GM23338 (cell line): ENCODE measurements at regions not wholly inside any gene's neighbourhood (a gene's known extent, or its start where the extent isn't known, plus 50 kb on each side); places are given as distances from the start of the nearest gene placed in this dataset.

Source experiments
- ATAC-seq: fragments of 200-7000 bp; cut with Tn5 transposase; 3 replicates; pipeline ENCODE4 v1.9.1; 2020
- DNase-seq: peaks from one replicate; pipeline ENCODE4 v3.0.0-alpha.2; 2015; ENCODE audit warnings: low spot score
- H2AFZ ChIP-seq: fragments of 200-600 bp; sonication (generic); 2 replicates; pipeline ENCODE4 v1.8.0; 2016; ENCODE audit warnings: antibody characterized with exemption, mild to moderate bottlenecking, moderate library complexity
- H3F3A ChIP-seq: fragments of 200-600 bp; sonication (generic); replicated peaks from 2 replicates; pipeline ENCODE4 v1.8.0; 2017; ENCODE audit warnings: antibody characterized with exemption, mixed run types, low read depth
- H3K27ac ChIP-seq: fragments of 200-600 bp; sonication (generic); 2 replicates; pipeline ENCODE4 v1.6.1; 2016; ENCODE audit warnings: low read depth
- H3K27me3 ChIP-seq: fragments of 200-600 bp; sonication (generic); 2 replicates; pipeline ENCODE4 v1.8.0; 2016; ENCODE audit warnings: mild to moderate bottlenecking, mixed run types, moderate library complexity; ENCODE audit not compliant: insufficient read depth
- H3K36me3 ChIP-seq: fragments of 200-600 bp; sonication (generic); 2 replicates; pipeline ENCODE4 v1.8.0; 2016; ENCODE audit warnings: mild to moderate bottlenecking; ENCODE audit not compliant: insufficient read depth
- H3K4me1 ChIP-seq: fragments of 200-600 bp; sonication (generic); 2 replicates; pipeline ENCODE4 v1.8.0; 2016; ENCODE audit warnings: mild to moderate bottlenecking, moderate library complexity; ENCODE audit not compliant: insufficient read depth
- H3K4me2 ChIP-seq: fragments of 200-600 bp; sonication (generic); 2 replicates; pipeline ENCODE4 v1.7.1; 2017; ENCODE audit warnings: mixed run types
- H3K4me3 ChIP-seq: fragments of 200-600 bp; sonication (generic); 2 replicates; pipeline ENCODE4 v1.6.1; 2016; ENCODE audit warnings: mixed run types
- H3K79me2 ChIP-seq: fragments of 200-600 bp; sonication (generic); replicated peaks from 2 replicates; pipeline ENCODE4 v1.8.0; 2017; ENCODE audit warnings: mild to moderate bottlenecking; ENCODE audit not compliant: insufficient read depth
- H3K9me2 ChIP-seq: fragments of 200-600 bp; sonication (generic); 2 replicates; pipeline ENCODE4 v1.8.0; 2017; ENCODE audit not compliant: insufficient read depth
- H4K20me1 ChIP-seq: fragments of 200-600 bp; sonication (generic); replicated peaks from 2 replicates; pipeline ENCODE4 v1.8.0; 2017; ENCODE audit warnings: mild to moderate bottlenecking; ENCODE audit not compliant: insufficient read depth
- H3K27ac Mint-ChIP-seq: 2 replicates; pipeline ENCODE4 v1.8.0; 2020; ENCODE audit warnings: inconsistent platforms, mild to moderate bottlenecking, moderate library complexity, mixed read lengths
- H3K27me3 Mint-ChIP-seq: 3 replicates; pipeline ENCODE4 v1.8.0; 2022; ENCODE audit warnings: low read depth, mild to moderate bottlenecking, moderate library complexity, mixed read lengths, inconsistent platforms; ENCODE audit not compliant: insufficient read depth, poor library complexity
- H3K36me3 Mint-ChIP-seq: 3 replicates; pipeline ENCODE4 v1.8.0; 2021; ENCODE audit warnings: low read depth, mild to moderate bottlenecking, inconsistent platforms, moderate library complexity, mixed read lengths
- H3K4me1 Mint-ChIP-seq: 3 replicates; pipeline ENCODE4 v1.8.0; 2020; ENCODE audit warnings: mild to moderate bottlenecking, inconsistent platforms, mixed read lengths
- H3K4me3 Mint-ChIP-seq: 3 replicates; pipeline ENCODE4 v1.8.0; 2021; ENCODE audit warnings: moderate library complexity, mild to moderate bottlenecking, inconsistent platforms, mixed read lengths
- H3K9me3 Mint-ChIP-seq: 3 replicates; pipeline ENCODE4 v1.8.0; 2020; ENCODE audit warnings: moderate library complexity, mild to moderate bottlenecking, inconsistent platforms, mixed read lengths
- CTCF ChIP-seq, 2 experiments: fragments of 200-600 bp in 1 of 2; sonication (generic) in 1 of 2; conservative IDR thresholded peaks; 2 replicates each; pipeline versions ENCODE4 v1.5.1 to v1.6.1; 2016 to 2017; ENCODE audit warnings: antibody characterized with exemption in 2 of 2, low read depth in 2 of 2, mild to moderate bottlenecking in 2 of 2, moderate library complexity in 1 of 2
- EZH2 ChIP-seq: fragments of 200-600 bp; sonication (generic); IDR thresholded peaks from one replicate; pipeline ENCODE4 v1.8.0; 2017; ENCODE audit warnings: antibody characterized with exemption, mild to moderate bottlenecking, low read depth; ENCODE audit not compliant: unreplicated experiment
- EZH2phosphoT487 ChIP-seq: fragments of 200-600 bp; sonication (generic); IDR thresholded peaks from one replicate; pipeline ENCODE4 v1.8.1; 2018; ENCODE audit warnings: antibody characterized with exemption; ENCODE audit not compliant: unreplicated experiment
- JUNB ChIP-seq: IDR thresholded peaks from one replicate; pipeline ENCODE4 v1.6.1; 2016; ENCODE audit warnings: antibody characterized with exemption; ENCODE audit not compliant: unreplicated experiment
- NANOG ChIP-seq: IDR thresholded peaks from 2 replicates; pipeline ENCODE4 v1.6.1; 2016; ENCODE audit warnings: antibody characterized with exemption, borderline replicate concordance
- POLR2AphosphoS5 ChIP-seq: IDR thresholded peaks from 2 replicates; pipeline ENCODE4 v1.6.1; 2016; ENCODE audit warnings: antibody characterized with exemption, low read depth
- STAT1 ChIP-seq: IDR thresholded peaks from one replicate; pipeline ENCODE4 v1.6.1; 2016; ENCODE audit warnings: antibody characterized with exemption; ENCODE audit not compliant: unreplicated experiment
- ZNF331 ChIP-seq: fragments of 250-450 bp; sonication (Bioruptor Pico); IDR thresholded peaks from 2 replicates; pipeline ENCODE4 v1.5.0; 2020; ENCODE audit warnings: low read depth, mild to moderate bottlenecking, moderate library complexity
- ZNF462 ChIP-seq: fragments of 250-450 bp; sonication (Bioruptor Pico); IDR thresholded peaks from 2 replicates; pipeline ENCODE4 v1.5.0; 2020; ENCODE audit warnings: mild to moderate bottlenecking, moderate library complexity

GRCh38 chr1:99198393-99198792 is 65.9 kb upstream of the PLPPR4 start (continued):
- no peak for TF ChIP-seq ZNF462 (CRISPR knock-in tag)
- TF ChIP-seq ZNF331 (CRISPR knock-in tag) = no peak

- H3K36me3 Mint-ChIP-seq = no peaks in the 10 kb centered on the region
- no peak for DNase-seq
- Histone ChIP-seq H3K36me3 (no peaks in the 10 kb centered on the region), H3K4me1 (no peaks in the 10 kb centered on the region), H2AFZ (no peak overlapping the region), H3K27me3 (no peaks in the 10 kb centered on the region), H3K79me2 (no peaks in the 10 kb centered on the region), H3K4me3 (no peak overlapping the region), H3K9me2 (no peaks in the 10 kb centered on the region), H3K4me2 (no peak overlapping the region), H3K27ac (no peak overlapping the region), H3F3A (no peaks in the 10 kb centered on the region), H4K20me1 (no peaks in the 10 kb centered on the region)
- no peaks in the 10 kb centered on the region for H3K9me3 Mint-ChIP-seq
- no peak for ATAC-seq
- no peaks in the 10 kb centered on the region for H3K4me1 Mint-ChIP-seq
- no peak overlapping the region for H3K4me3 Mint-ChIP-seq
- H3K27ac Mint-ChIP-seq = no peak overlapping the region
- H3K27me3 Mint-ChIP-seq = no peaks in the 10 kb centered on the region
- TF ChIP-seq ZNF462 (CRISPR knock-in tag) (no peak), NANOG (no peak), EZH2 (no peak), EZH2phosphoT487 (no peak), STAT1 (no peak), CTCF (conservative IDR thresholded peaks at IDR 0.05; ENCODE audit: low read depth in 2 of 2) (no peak), JUNB (no peak), POLR2AphosphoS5 (no peak)
Measured at GRCh38 chr1:99207216-99207615, 57.1 kb upstream of the PLPPR4 start.
